ENCODE measurements at regions not wholly inside any gene's neighbourhood (a gene's known extent, or its start where the extent isn't known, plus 50 kb on each side); places are given as distances from the start of the nearest gene placed in this dataset.
"Not testable (repeated sequence)": the region's sequence is repeated elsewhere in the genome, so short reads cannot be mapped to it uniquely, and the experiment has no call there.

GRCh38 chr10:3571310-3571825 lies 213.6 kb downstream of the KLF6 start:
- no peak for DNase-seq

GRCh38 chr10:3570855-3571266 lies 214.1 kb downstream of the KLF6 start:
- no peak for DNase-seq

GRCh38 chr10:3570131-3570729 lies 214.8 kb downstream of the KLF6 start:
- DNase-seq: no peak

GRCh38 chr10:3568983-3569382 lies 216.0 kb downstream of the KLF6 start:
- DNase-seq: no peak

GRCh38 chr10:3568392-3568791 lies 216.6 kb downstream of the KLF6 start:
- DNase-seq: no peak

GRCh38 chr10:3567291-3567963 lies 217.6 kb downstream of the KLF6 start:
- no peak for DNase-seq

- DNase-seq: no peak
These were observed 218.4 kb downstream of the KLF6 start for GRCh38 chr10:3566627-3567026.

GRCh38 chr10:3564346-3565002 lies 220.5 kb downstream of the KLF6 start:
- no peak for DNase-seq

- DNase-seq: no peak
These were observed 221.7 kb downstream of the KLF6 start for GRCh38 chr10:3563298-3563697.

- DNase-seq: not testable (repeated sequence)
These were observed 224.4 kb downstream of the KLF6 start for GRCh38 chr10:3560628-3561027.

GRCh38 chr10:3559527-3559926 lies 225.5 kb downstream of the KLF6 start:
- DNase-seq: no peak

GRCh38 chr10:3559011-3559410 lies 226.0 kb downstream of the KLF6 start:
- DNase-seq: no peak

GRCh38 chr10:3556191-3557017 lies 228.6 kb downstream of the KLF6 start:
- not testable (repeated sequence) for DNase-seq

GRCh38 chr10:3554121-3554522 lies 230.9 kb downstream of the KLF6 start:
- DNase-seq: no peak

GRCh38 chr10:3552281-3552680 lies 232.7 kb downstream of the KLF6 start:
- DNase-seq: no peak

- DNase-seq: no peak
These were observed 233.2 kb downstream of the KLF6 start for GRCh38 chr10:3551761-3552160.

- DNase-seq: no peak
These were observed 235.9 kb downstream of the KLF6 start for GRCh38 chr10:3549118-3549517.

GRCh38 chr10:3548702-3549101 lies 236.3 kb downstream of the KLF6 start:
- no peak for DNase-seq

GRCh38 chr10:3548076-3548475 lies 236.9 kb downstream of the KLF6 start:
- no peak for DNase-seq

GRCh38 chr10:3544561-3544960 lies 240.4 kb downstream of the KLF6 start:
- DNase-seq: no peak

GRCh38 chr10:3542185-3542611 lies 242.8 kb downstream of the KLF6 start:
- no peak for DNase-seq

- DNase-seq: no peak
These were observed 245.2 kb downstream of the KLF6 start for GRCh38 chr10:3539696-3540383.

All from hippocampal formation (tissue), 2 donors.